HG03378 (cell line): ENCODE measurements at regions not wholly inside any gene's neighbourhood (a gene's known extent, or its start where the extent isn't known, plus 50 kb on each side); places are given as distances from the start of the nearest gene placed in this dataset.
A peak's percentile ranks its signal among the peaks of the same experiment; 100 is the strongest.

ENCODE experiments used
- ATAC-seq: cut with Tn5 transposase; IDR thresholded peaks from one replicate; pipeline ENCODE4 v1.9.1; 2021; ENCODE audit warnings: mild to moderate bottlenecking, moderate library complexity; ENCODE audit not compliant: unreplicated experiment

- no peak for ATAC-seq
These were observed 96.8 kb upstream of the AGR3 start for GRCh38 chr7:16978358-16979244.

DNA sequence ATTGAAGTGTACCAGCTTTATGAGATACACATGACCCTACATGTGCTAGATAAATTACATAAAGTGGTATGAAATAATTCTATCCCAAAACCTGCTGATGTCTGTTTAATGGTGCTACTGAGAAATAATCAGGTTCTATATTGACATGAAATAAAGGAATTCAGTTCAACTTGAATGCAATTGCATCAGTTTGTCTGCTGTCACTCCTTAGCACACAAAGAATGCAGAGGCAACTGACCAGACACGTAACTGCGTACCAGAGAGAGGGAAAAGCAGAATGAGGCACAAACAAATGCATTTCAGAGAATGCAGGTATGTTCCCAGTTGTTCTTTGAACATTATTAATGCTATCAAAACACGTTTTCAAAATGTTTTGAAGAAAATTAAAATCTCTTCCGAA lies 98.8 kb upstream of the AGR3 start:
- no peak for ATAC-seq

- no peak for ATAC-seq
These were observed 101.0 kb upstream of the AGR3 start for GRCh38 chr7:16982640-16983350.

DNA sequence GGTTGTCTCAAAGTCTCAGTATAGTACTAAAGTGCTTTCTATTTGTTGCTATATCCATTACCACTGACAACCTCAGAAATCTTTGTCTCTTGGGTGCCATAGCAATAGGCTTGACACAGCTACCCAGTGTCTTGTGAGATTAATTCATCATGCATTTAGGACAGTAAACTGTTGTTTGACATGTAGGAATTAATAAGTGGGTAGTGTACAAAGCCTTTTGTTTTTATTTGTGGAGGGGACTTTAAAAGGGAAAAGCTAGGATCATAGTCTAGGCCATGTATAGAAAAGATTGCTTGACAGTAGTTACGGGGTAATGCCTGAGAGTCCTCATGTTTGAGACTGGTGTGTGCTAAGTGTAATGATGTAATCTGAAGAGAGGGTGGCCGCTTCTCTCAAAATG lies 102.6 kb upstream of the AGR3 start:
- no peak for ATAC-seq

- ATAC-seq = no peak
These were observed 103.8 kb upstream of the AGR3 start for GRCh38 chr7:16985621-16986020.

DNA sequence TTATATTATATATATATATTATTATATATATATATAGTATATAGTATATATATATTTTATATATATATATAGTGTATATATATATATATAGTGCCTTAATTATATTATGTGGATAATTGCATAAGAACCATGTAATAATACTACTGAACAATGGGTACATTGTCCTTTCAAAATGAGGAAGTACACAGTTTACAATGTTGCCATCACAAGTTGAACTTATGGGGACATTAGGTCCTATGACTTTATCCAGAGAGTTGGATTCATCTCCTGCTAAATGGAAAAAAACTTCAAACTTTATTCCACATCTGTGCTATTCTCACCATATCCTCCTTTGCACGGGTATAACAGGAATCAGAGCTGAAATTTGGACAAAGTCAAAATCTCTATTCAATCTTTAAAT lies 105.0 kb upstream of the AGR3 start:
- ATAC-seq = no peak

- no peak for ATAC-seq
These were observed 108.1 kb upstream of the AGR3 start for GRCh38 chr7:16989811-16990413.

GRCh38 chr7:16991551-16991950 lies 109.8 kb upstream of the AGR3 start:
- no peak for ATAC-seq

GRCh38 chr7:16993543-16993942 lies 111.8 kb upstream of the AGR3 start:
- no peak for ATAC-seq

- no peak for ATAC-seq
These were observed 116.8 kb upstream of the AGR3 start for GRCh38 chr7:16998481-16999051.

DNA sequence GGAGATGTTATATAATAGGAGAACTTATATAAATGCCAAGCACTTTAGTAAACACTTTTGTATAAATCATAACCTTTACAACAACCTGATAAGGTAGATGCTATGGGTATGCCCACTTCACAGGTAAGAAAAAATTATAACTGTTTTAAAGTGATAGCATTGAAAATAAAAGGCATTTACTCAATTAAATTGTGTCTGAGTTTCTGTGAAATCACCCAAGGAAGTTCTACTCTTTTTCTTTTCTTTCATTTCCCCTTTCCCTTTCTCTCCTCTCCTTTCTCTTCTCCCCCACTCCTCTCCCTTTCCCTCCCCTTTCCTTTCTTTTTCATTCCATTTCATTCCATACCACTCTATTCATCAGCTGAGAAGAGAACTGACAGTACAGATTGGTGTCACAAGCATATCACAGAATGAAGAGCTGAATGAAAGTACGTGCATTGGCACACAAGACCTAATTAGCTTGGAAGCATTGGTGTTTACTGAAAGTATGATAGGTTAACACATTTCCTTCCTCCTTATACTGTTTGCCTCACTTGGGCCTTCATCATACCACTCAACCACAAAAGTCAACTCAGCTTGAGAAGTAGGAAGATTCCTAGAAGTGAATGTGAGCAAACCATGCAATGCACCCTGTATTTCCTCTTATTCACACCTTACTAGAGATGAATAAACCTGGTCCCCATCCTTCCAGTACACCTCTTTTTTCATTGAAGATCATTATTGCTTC lies 117.9 kb upstream of the AGR3 start:
- ATAC-seq = no peak

DNA sequence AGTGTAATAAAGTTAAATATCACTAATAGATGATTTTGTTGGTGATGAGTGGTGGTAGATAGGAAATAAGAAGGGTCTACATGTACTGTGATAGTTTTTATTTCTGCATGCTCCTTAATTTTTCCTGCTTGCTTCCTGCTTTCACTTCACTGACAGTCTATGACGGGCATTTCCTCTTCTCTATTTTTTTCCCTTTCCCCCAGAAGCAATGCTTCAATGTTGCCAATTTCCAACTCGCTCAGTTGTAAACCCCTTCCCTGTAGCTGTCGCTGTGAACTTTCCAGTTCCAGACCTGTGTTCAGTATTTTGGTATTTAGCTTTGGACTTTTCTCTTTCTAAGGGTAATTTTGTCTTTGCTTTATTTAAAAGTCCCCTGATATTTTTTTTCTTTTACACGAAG lies 123.5 kb upstream of the AGR3 start:
- no peak for ATAC-seq

DNA sequence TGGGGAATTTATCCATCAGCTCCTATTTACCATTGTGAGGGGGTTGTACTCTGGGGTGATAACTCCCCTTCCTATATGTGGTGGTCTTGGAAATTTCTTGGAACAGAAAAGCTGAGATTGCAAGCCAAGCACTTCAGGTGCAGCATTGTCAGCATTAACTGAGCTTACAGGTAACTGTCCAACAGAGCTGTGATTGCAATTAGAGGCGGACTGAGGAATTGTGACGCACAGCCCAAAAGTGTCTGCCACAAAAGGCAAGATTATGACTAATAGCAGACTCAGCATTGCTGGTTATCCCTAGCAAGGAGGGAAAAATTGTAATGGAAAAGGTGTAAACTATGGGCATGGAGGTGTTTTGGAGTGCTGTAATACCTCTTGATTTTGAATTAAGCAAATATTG lies 126.1 kb upstream of the AGR3 start:
- ATAC-seq = no peak

DNA sequence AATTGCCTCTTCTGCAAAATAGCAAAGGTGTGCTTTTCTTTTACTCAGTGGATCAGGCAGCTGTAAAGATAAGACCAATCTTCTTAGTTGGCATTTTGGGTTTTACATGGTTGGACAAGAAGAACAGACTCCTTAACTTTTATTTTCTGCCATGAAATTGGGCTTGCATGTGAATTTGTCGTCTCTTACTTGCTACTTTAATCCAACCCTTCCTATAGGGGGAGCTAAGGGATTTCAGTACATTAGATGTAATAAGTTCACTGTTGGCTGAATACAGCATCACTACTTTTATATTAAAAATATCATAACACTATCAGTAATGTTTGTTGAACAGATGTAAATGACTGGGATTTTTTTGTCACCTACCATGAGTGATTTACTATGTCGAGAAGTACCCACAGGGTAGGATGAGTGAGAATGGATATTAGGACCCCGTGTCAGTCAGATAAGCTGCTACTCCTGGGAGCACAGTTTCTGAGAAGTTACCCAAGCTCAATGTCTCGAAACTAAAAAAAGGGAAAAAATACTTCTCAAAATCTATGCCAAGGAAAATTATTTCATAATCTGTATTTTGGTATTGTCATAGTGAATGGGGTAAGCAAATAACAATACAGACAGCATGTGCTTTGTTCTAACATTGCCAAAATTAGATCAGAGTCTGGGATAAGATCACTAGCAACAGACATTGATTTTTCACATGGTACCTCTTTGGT lies 127.4 kb upstream of the AGR3 start:
- no peak for ATAC-seq

DNA sequence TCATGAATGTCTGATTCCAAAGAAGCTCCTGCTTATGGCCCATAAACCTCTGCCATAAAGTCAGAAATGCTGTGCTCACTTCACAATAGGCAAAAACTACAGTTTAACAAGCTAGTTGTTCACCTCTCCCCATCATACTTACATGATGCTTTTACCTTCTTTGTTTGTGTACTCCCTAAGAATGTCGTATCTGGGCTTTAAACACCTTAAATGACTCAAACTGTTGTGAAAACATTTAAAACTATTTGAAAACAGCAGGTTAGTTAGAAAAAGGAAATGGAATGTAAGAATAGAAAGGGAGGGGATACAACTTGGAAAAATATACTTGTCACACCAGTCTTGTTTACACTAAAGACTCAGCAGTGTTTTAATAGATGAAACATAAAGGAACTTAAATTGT lies 128.2 kb upstream of the AGR3 start:
- no peak for ATAC-seq

DNA sequence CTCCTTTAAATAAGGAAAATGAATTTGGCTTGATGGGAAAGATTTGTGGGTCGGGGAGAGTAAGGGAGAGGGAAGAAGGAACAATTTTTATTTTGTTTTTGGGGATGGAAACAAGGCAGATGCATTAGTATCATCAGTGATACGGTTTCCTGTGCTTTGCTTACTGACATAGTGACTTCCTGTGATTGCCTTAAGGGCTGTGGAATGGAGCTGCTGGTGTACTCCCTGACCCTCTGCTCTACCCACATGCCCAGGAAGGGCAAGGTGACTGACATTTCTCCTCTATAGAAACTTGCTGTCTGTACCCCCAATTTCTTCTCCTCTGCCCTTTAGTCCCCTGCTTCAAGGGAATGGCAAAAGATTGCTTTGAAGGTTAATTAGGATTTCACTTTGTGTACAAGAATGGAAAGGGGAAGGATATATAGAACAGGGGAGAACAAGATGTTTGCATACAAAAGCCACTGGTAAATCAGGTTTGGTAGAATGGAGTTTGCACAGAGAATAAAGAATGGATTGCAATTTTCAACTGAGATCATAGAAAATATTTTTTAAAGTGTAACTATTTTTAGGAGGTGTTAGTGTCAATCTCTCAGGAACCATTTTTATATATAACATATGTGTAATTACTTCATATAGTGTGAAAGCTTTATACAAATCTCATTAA lies 129.0 kb upstream of the AGR3 start:
- ATAC-seq = peak; percentile 56

DNA sequence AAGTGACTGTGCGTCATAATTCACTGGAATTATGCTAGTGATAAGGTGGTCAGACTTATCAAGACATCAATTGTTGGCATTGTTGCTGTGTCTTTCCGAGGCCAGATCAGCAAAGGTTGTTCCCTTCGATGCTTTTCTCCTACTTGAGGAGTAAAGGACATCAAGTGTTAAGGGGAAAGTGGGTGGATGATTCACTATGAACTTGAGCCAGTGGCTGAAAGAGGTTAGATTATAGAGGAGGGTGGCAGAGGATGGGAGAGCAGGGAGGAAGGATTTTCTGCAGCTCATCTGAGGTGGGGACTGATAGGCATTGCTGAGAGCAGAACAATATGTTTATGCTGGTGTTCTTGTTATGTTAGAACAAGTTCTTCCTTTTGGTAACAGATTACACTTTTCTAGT lies 131.4 kb upstream of the AGR3 start:
- no peak for ATAC-seq

DNA sequence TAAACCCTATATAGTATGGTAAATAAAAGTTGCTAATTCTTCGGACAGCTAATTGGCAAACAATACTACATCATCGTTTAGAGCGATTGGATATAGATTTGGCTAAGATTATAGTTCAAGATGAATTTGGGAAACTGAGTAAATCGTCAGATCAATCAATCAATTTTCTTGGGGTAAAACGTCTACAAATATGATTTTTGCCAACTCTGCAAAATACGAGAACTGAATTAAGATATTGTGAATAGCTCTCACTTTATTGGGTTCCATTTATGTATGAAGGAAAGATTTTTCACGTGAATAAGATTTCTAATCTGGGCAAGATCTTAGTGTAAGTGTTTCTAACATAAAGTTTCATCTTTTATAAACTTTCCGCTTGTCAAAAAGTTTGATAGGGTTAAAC lies 132.9 kb upstream of the AGR3 start:
- no peak for ATAC-seq

DNA sequence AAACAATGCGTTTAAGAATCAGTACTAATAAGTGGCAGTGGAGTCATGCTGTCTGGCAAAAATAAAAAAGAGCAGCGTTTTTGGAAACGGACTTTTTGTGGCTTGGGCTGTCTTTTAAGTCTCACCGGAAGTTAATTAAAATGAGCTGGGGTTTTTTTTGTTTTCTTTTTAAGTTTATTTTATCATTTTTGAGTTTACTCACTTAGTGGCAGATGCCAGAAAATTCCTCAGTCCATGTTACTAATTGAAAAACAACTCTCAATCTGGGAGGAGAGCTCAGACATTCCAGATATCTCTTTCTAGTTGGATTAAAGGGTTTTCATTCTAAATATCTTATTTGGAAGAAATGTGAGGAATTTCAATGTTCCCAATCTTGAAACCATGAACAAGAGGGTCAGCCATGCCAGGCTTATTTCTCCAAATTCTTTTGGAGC lies 133.8 kb upstream of the AGR3 start:
- no peak for ATAC-seq
